HG03066 (cell line): ENCODE measurements at regions not wholly inside any gene's neighbourhood (a gene's known extent, or its start where the extent isn't known, plus 50 kb on each side); places are given as distances from the start of the nearest gene placed in this dataset.

Experiments
- ATAC-seq: cut with Tn5 transposase; IDR thresholded peaks from one replicate; pipeline ENCODE4 v1.9.1; 2021; ENCODE audit warnings: low read depth; ENCODE audit not compliant: unreplicated experiment

- ATAC-seq, result no peak
These were observed 91.3 kb upstream of the TMEM106B start for GRCh38 chr7:12119620-12120303.

- ATAC-seq, result no peak
These were observed 90.5 kb upstream of the TMEM106B start for GRCh38 chr7:12120632-12121031.

- ATAC-seq, result no peak
These were observed 87.9 kb upstream of the TMEM106B start for GRCh38 chr7:12123172-12123571.

GRCh38 chr7:12124028-12124427, 87.1 kb upstream of the TMEM106B start:
- no peak for ATAC-seq

GRCh38 chr7:12127455-12127854, 83.6 kb upstream of the TMEM106B start:
- ATAC-seq, result no peak

GRCh38 chr7:12130609-12131008, 80.5 kb upstream of the TMEM106B start:
- ATAC-seq, result no peak

- ATAC-seq, result no peak
These were observed 80.0 kb upstream of the TMEM106B start for GRCh38 chr7:12131122-12131521.

GRCh38 chr7:12133865-12134264, 77.2 kb upstream of the TMEM106B start:
- no peak for ATAC-seq

- ATAC-seq, result no peak
These were observed 74.6 kb upstream of the TMEM106B start for GRCh38 chr7:12136523-12136922.

- ATAC-seq, result no peak
These were observed 73.8 kb upstream of the TMEM106B start for GRCh38 chr7:12137283-12137682.

GRCh38 chr7:12138421-12138820, 72.7 kb upstream of the TMEM106B start:
- ATAC-seq, result no peak

GRCh38 chr7:12139416-12139815, 71.7 kb upstream of the TMEM106B start:
- no peak for ATAC-seq

- ATAC-seq, result no peak
These were observed 64.3 kb upstream of the TMEM106B start for GRCh38 chr7:12146813-12147212.

GRCh38 chr7:12152196-12152918, 58.7 kb upstream of the TMEM106B start:
- ATAC-seq, result no peak

GRCh38 chr7:12154119-12154518, 57.0 kb upstream of the TMEM106B start:
- no peak for ATAC-seq

GRCh38 chr7:12157517-12157916, 53.6 kb upstream of the TMEM106B start:
- no peak for ATAC-seq

GRCh38 chr7:12158334-12159060, 52.6 kb upstream of the TMEM106B start:
- ATAC-seq, result no peak

GRCh38 chr7:12161146-12161545, 49.9 kb upstream of the TMEM106B start:
- no peak for ATAC-seq
